ENCODE measurements at regions not wholly inside any gene's neighbourhood (a gene's known extent, or its start where the extent isn't known, plus 50 kb on each side); places are given as distances from the start of the nearest gene placed in this dataset.

GRCh38 chr10:28480628-28480965 lies 52.3 kb upstream of the WAC start:
- TF ChIP-seq CTCF (optimal IDR thresholded peaks at IDR 0.05 in 1 of 3, IDR thresholded peaks at IDR 0.05 in 1 of 3, conservative IDR thresholded peaks at IDR 0.05 in 1 of 3; ENCODE audit: extremely low read depth in 1 of 3, insufficient read depth in 2 of 3, low read length in 3 of 3) (no peak), EZH2 (IDR thresholded peaks at IDR 0.05; ENCODE audit: low read length) (no peak)

Measured in keratinocyte (primary cell).